CD4-positive, alpha-beta memory T cell (primary cell): ENCODE measurements at regions not wholly inside any gene's neighbourhood (a gene's known extent, or its start where the extent isn't known, plus 50 kb on each side); places are given as distances from the start of the nearest gene placed in this dataset.
A peak's percentile ranks its signal among the peaks of the same experiment; 100 is the strongest.
"Not testable (repeated sequence)": the region's sequence is repeated elsewhere in the genome, so short reads cannot be mapped to it uniquely, and the experiment has no call there.

Experiments
- CTCF ChIA-PET: fragments of 350-600 bp; sonication (Branson Sonifier 250); formaldehyde crosslinking; loops from one replicate; lab custom pipeline; 2021; ENCODE audit warnings: inconsistent platforms; ENCODE audit not compliant: partially characterized antibody; lab: Charles Lee
- POLR2A ChIA-PET: fragments of 350-600 bp; sonication (Branson Sonifier 250); formaldehyde crosslinking; loops from one replicate; lab custom pipeline; 2021; ENCODE audit not compliant: partially characterized antibody; lab: Charles Lee
- DNase-seq, 5 donors: peaks; one replicate each; pipeline versions ENCODE4 v3.0.0 to v3.0.0-alpha.2; 2020 to 2022; ENCODE audit warnings: mixed read lengths in 1 of 5
- H3K27ac ChIP-seq: one replicate; pipeline ENCODE4 v1.7.0; 2013; ENCODE audit warnings: low read depth, low read length
- H3K27me3 ChIP-seq: 2 replicates; pipeline ENCODE4 v1.7.0; 2013; ENCODE audit warnings: mild to moderate bottlenecking, low read length, moderate library complexity; ENCODE audit not compliant: insufficient read depth
- H3K36me3 ChIP-seq: 2 replicates; pipeline ENCODE4 v1.7.0; 2013; ENCODE audit warnings: mild to moderate bottlenecking, low read length, moderate library complexity; ENCODE audit not compliant: insufficient read depth
- H3K4me1 ChIP-seq: 2 replicates; pipeline ENCODE4 v1.7.0; 2013; ENCODE audit warnings: mild to moderate bottlenecking, low read length, moderate library complexity; ENCODE audit not compliant: insufficient read depth
- H3K4me3 ChIP-seq, 2 donors: one replicate each; pipeline ENCODE4 v1.7.0; 2013; ENCODE audit warnings: low read length in 2 of 2, mild to moderate bottlenecking in 1 of 2
- H3K9me3 ChIP-seq, 2 donors: one replicate each; pipeline ENCODE4 v1.7.0; 2013; ENCODE audit warnings: low read length in 2 of 2, control low read depth in 1 of 2; ENCODE audit not compliant: control insufficient read depth in 1 of 2
- H3K27ac Mint-ChIP-seq, 7 donors: one replicate each; pipeline ENCODE4 v1.8.0; 2020 to 2021; ENCODE audit warnings: mixed read lengths in 7 of 7, mild to moderate bottlenecking in 6 of 7, inconsistent platforms in 3 of 7, moderate library complexity in 3 of 7
- H3K27me3 Mint-ChIP-seq, 2 donors: one replicate each; pipeline ENCODE4 v1.8.0; 2020 to 2021; ENCODE audit warnings: mixed read lengths in 2 of 2
- H3K36me3 Mint-ChIP-seq, 2 donors: one replicate each; pipeline ENCODE4 v1.8.0; 2020 to 2021; ENCODE audit warnings: mixed read lengths in 2 of 2, inconsistent platforms in 1 of 2, mild to moderate bottlenecking in 1 of 2
- H3K4me1 Mint-ChIP-seq, 4 donors: one replicate each; pipeline ENCODE4 v1.8.0; 2020 to 2021; ENCODE audit warnings: mixed read lengths in 4 of 4, mild to moderate bottlenecking in 1 of 4
- H3K4me3 Mint-ChIP-seq, 8 donors: one replicate each; pipeline ENCODE4 v1.8.0; 2020 to 2021; ENCODE audit warnings: mixed read lengths in 8 of 8, mild to moderate bottlenecking in 7 of 8, moderate library complexity in 6 of 8, inconsistent platforms in 3 of 8
- H3K9me3 Mint-ChIP-seq, 8 donors: one replicate each; pipeline ENCODE4 v1.8.0; 2020 to 2021; ENCODE audit warnings: mixed read lengths in 8 of 8, mild to moderate bottlenecking in 5 of 8, inconsistent platforms in 3 of 8, moderate library complexity in 1 of 8
- intact Hi-C: fragments of 100-400 bp; cut with micrococcal nuclease; formaldehyde crosslinking; loops from one replicate; pipeline ENCODE4 v1.15.1; 2023

- H3K4me3 ChIP-seq, H3K9me3 ChIP-seq, H3K9me3 Mint-ChIP-seq, H3K4me3 Mint-ChIP-seq, CTCF ChIA-PET, H3K27me3 Mint-ChIP-seq, H3K36me3 Mint-ChIP-seq, H3K4me1 ChIP-seq, POLR2A ChIA-PET, DNase-seq, intact Hi-C loops, H3K4me1 Mint-ChIP-seq, H3K36me3 ChIP-seq, H3K27ac Mint-ChIP-seq, H3K27me3 ChIP-seq, H3K27ac ChIP-seq: not testable (repeated sequence)
These were observed 136.5 kb downstream of the OR4F15 start for GRCh38 chr15:101948491-101949010.

- H3K27me3 Mint-ChIP-seq, H3K4me1 ChIP-seq, H3K4me3 Mint-ChIP-seq, H3K36me3 ChIP-seq, H3K4me3 ChIP-seq, CTCF ChIA-PET, H3K27me3 ChIP-seq, H3K9me3 Mint-ChIP-seq, DNase-seq, H3K9me3 ChIP-seq, H3K4me1 Mint-ChIP-seq, intact Hi-C loops, H3K27ac Mint-ChIP-seq, H3K36me3 Mint-ChIP-seq, POLR2A ChIA-PET, H3K27ac ChIP-seq: not testable (repeated sequence)
These were observed 137.5 kb downstream of the OR4F15 start for GRCh38 chr15:101949380-101950065.

GRCh38 chr15:101953993-101954392, 142.0 kb downstream of the OR4F15 start:
- H3K4me1 Mint-ChIP-seq, H3K36me3 ChIP-seq, H3K27ac Mint-ChIP-seq, H3K27me3 Mint-ChIP-seq, H3K27me3 ChIP-seq, CTCF ChIA-PET, intact Hi-C loops, H3K9me3 ChIP-seq, H3K27ac ChIP-seq, H3K9me3 Mint-ChIP-seq, H3K36me3 Mint-ChIP-seq, H3K4me3 ChIP-seq, H3K4me1 ChIP-seq, H3K4me3 Mint-ChIP-seq, POLR2A ChIA-PET: not testable (repeated sequence)
- peak in 1 of 5 donors; percentile 5 for DNase-seq

GRCh38 chr15:101955840-101956239, 143.8 kb downstream of the OR4F15 start:
- H3K9me3 Mint-ChIP-seq, H3K27me3 Mint-ChIP-seq, H3K4me3 ChIP-seq, H3K27me3 ChIP-seq, DNase-seq, H3K4me3 Mint-ChIP-seq, CTCF ChIA-PET, intact Hi-C loops, H3K27ac Mint-ChIP-seq, H3K4me1 ChIP-seq, H3K36me3 Mint-ChIP-seq, H3K4me1 Mint-ChIP-seq, POLR2A ChIA-PET, H3K27ac ChIP-seq, H3K9me3 ChIP-seq, H3K36me3 ChIP-seq: not testable (repeated sequence)

GRCh38 chr15:101958656-101959055, 146.7 kb downstream of the OR4F15 start:
- DNase-seq, result peak in 1 of 5 donors; percentile 13
- H3K9me3 ChIP-seq, H3K4me1 ChIP-seq, H3K27ac ChIP-seq, H3K27me3 Mint-ChIP-seq, H3K36me3 Mint-ChIP-seq, H3K27me3 ChIP-seq, H3K4me3 ChIP-seq, H3K4me3 Mint-ChIP-seq, POLR2A ChIA-PET, H3K36me3 ChIP-seq, H3K9me3 Mint-ChIP-seq, CTCF ChIA-PET, H3K4me1 Mint-ChIP-seq, H3K27ac Mint-ChIP-seq, intact Hi-C loops: not testable (repeated sequence)

GRCh38 chr15:101961263-101961662, 149.3 kb downstream of the OR4F15 start:
- H3K9me3 Mint-ChIP-seq, H3K4me1 ChIP-seq, H3K36me3 ChIP-seq, H3K9me3 ChIP-seq, POLR2A ChIA-PET, H3K4me1 Mint-ChIP-seq, intact Hi-C loops, H3K27me3 Mint-ChIP-seq, H3K36me3 Mint-ChIP-seq, H3K27ac Mint-ChIP-seq, CTCF ChIA-PET, H3K27me3 ChIP-seq, H3K27ac ChIP-seq, H3K4me3 ChIP-seq: not testable (repeated sequence)
- H3K4me3 Mint-ChIP-seq, result peak overlapping the region in 3 of 8 donors; percentile 66 to 82 (median 71)
- peak in 1 of 5 donors; percentile 15 for DNase-seq

GRCh38 chr15:101961765-101962164, 149.8 kb downstream of the OR4F15 start:
- H3K4me1 ChIP-seq, H3K9me3 ChIP-seq, DNase-seq, H3K27ac Mint-ChIP-seq, POLR2A ChIA-PET, H3K27me3 Mint-ChIP-seq, H3K9me3 Mint-ChIP-seq, H3K36me3 Mint-ChIP-seq, H3K4me1 Mint-ChIP-seq, intact Hi-C loops, H3K27me3 ChIP-seq, H3K4me3 ChIP-seq, H3K27ac ChIP-seq, CTCF ChIA-PET, H3K36me3 ChIP-seq: not testable (repeated sequence)
- H3K4me3 Mint-ChIP-seq, result peak overlapping the region in 1 of 8 donors; percentile 32

GRCh38 chr15:101963687-101964086, 151.7 kb downstream of the OR4F15 start:
- intact Hi-C loops, DNase-seq, H3K36me3 ChIP-seq, H3K27ac Mint-ChIP-seq, CTCF ChIA-PET, POLR2A ChIA-PET, H3K9me3 ChIP-seq, H3K27ac ChIP-seq, H3K9me3 Mint-ChIP-seq, H3K4me3 Mint-ChIP-seq, H3K36me3 Mint-ChIP-seq, H3K27me3 ChIP-seq, H3K4me1 ChIP-seq, H3K27me3 Mint-ChIP-seq, H3K4me1 Mint-ChIP-seq, H3K4me3 ChIP-seq: not testable (repeated sequence)
